ENCODE measurements at regions not wholly inside any gene's neighbourhood (a gene's known extent, or its start where the extent isn't known, plus 50 kb on each side); places are given as distances from the start of the nearest gene placed in this dataset.

DNA sequence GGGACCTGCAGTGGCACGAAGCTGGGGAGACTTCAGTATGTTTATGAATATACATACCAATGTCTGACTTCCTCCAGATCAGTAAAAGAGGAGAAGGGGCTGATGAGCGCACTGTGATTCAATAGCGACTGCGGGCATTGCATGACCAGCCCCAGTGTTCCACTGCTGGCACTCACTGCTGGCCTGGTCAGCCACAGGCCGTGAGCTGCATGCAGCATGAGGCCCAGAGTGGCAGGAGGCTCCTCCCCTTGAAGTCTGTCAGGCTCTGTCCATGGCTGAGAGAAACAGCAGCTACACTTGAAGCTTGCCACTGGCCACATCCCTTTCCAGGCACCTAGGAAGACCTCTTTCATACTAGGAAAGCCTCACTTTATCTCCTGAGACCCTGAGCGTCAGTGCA lies 265.9 kb upstream of the CDYL start:
- TF ChIP-seq EP300 (IDR thresholded peaks at IDR 0.05; ENCODE audit: borderline replicate concordance) (no peak), RAD21 (IDR thresholded peaks at IDR 0.05; ENCODE audit: low read depth) (no peak), FOXM1 (IDR thresholded peaks at IDR 0.05; ENCODE audit: borderline replicate concordance, low read depth) (no peak), TCF12 (IDR thresholded peaks at IDR 0.05; ENCODE audit: low read depth) (no peak), NFIC (IDR thresholded peaks at IDR 0.05) (no peak)
- TF ChIP-seq, protein P1, sequence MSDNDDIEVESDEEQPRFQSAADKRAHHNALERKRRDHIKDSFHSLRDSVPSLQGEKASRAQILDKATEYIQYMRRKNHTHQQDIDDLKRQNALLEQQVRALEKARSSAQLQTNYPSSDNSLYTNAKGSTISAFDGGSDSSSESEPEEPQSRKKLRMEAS (IDR thresholded peaks at IDR 0.05): no peak
- TF ChIP-seq, protein P2, sequence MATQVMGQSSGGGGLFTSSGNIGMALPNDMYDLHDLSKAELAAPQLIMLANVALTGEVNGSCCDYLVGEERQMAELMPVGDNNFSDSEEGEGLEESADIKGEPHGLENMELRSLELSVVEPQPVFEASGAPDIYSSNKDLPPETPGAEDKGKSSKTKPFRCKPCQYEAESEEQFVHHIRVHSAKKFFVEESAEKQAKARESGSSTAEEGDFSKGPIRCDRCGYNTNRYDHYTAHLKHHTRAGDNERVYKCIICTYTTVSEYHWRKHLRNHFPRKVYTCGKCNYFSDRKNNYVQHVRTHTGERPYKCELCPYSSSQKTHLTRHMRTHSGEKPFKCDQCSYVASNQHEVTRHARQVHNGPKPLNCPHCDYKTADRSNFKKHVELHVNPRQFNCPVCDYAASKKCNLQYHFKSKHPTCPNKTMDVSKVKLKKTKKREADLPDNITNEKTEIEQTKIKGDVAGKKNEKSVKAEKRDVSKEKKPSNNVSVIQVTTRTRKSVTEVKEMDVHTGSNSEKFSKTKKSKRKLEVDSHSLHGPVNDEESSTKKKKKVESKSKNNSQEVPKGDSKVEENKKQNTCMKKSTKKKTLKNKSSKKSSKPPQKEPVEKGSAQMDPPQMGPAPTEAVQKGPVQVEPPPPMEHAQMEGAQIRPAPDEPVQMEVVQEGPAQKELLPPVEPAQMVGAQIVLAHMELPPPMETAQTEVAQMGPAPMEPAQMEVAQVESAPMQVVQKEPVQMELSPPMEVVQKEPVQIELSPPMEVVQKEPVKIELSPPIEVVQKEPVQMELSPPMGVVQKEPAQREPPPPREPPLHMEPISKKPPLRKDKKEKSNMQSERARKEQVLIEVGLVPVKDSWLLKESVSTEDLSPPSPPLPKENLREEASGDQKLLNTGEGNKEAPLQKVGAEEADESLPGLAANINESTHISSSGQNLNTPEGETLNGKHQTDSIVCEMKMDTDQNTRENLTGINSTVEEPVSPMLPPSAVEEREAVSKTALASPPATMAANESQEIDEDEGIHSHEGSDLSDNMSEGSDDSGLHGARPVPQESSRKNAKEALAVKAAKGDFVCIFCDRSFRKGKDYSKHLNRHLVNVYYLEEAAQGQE (IDR thresholded peaks at IDR 0.05; ENCODE audit: low read depth): no peak
